A673 (cell line): ENCODE measurements at regions not wholly inside any gene's neighbourhood (a gene's known extent, or its start where the extent isn't known, plus 50 kb on each side); places are given as distances from the start of the nearest gene placed in this dataset.

Experiments used
- CTCF ChIP-seq: fragments of 300-800, 200-600 bp; sonication (generic); conservative IDR thresholded peaks from 2 replicates; pipeline ENCODE4 v1.5.1; 2017; ENCODE audit warnings: low read depth, mild to moderate bottlenecking, antibody characterized with exemption, low read length, moderate library complexity, mixed read lengths
- EZH2 ChIP-seq: fragments of 200-600 bp; sonication (generic); IDR thresholded peaks from 2 replicates; pipeline ENCODE4 v1.6.1; 2017; ENCODE audit warnings: borderline replicate concordance, low read depth, mild to moderate bottlenecking, mixed read lengths, antibody characterized with exemption, low read length; ENCODE audit not compliant: poor library complexity, severe bottlenecking

GRCh38 chr1:241417258-241417657 is 60.3 kb upstream of the RGS7 start:
- TF ChIP-seq CTCF (no peak), EZH2 (no peak)
